ENCODE measurements at regions not wholly inside any gene's neighbourhood (a gene's known extent, or its start where the extent isn't known, plus 50 kb on each side); places are given as distances from the start of the nearest gene placed in this dataset.
"Not testable (repeated sequence)": the region's sequence is repeated elsewhere in the genome, so short reads cannot be mapped to it uniquely, and the experiment has no call there.

DNA sequence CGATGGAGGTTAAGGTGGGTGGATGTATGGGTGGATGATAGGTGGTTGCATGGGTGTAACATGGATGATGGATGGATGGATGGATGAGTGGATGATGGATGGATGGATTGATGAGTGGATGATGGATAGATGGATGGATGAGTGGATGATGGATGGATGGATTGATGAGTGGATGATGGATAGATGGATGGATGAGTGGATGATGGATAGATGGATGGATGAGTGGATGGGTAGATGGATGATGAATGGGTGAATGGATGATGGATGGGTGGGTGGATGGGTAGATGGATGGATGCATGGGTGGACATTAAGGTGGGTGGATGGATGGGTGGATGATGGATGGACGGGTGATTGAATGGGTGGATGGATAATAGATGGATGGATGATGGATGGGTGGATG lies 136.5 kb upstream of the FOXD4L5 start:
- not testable (repeated sequence) for DNase-seq; H3K27me3 Mint-ChIP-seq; ATAC-seq (replicated peaks); H3K27ac Mint-ChIP-seq; H3K4me1 Mint-ChIP-seq; H3K4me3 Mint-ChIP-seq
- Mint-ChIP-seq H3K9me3 (peaks cover 37 to 42% of the 10 kb centered on the region in 2 donors), H3K36me3 (peaks cover 5 to 14% of the 10 kb centered on the region in 2 donors)

DNA sequence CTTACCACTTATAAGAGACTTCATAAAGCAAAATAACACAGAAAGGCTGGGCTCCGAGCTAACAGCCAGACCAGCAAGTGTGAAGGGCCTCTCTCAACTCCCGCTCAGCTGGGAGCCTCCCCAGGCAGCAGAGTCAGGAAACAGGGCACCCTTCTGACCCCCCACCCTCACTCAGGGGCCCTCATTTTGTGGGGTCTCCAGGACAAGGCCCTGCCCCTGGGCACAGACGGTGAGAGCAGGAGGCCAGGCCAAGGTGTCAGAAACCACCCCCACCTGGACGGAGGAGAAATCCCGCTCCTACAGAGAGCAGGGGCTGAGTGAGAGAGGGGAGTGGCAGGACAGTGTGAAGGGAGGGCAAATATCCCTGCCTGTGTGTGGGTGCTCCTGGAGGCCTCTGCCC lies 135.8 kb upstream of the FOXD4L5 start:
- Mint-ChIP-seq H3K4me3 (no peak overlapping the region), H3K36me3 (peaks cover 5 to 13% of the 10 kb centered on the region in 2 donors), H3K27me3 (no peaks in the 10 kb centered on the region), H3K4me1 (peaks cover 0 to 3% of the 10 kb centered on the region in 2 donors), H3K27ac (no peak overlapping the region), H3K9me3 (peaks cover 33 to 38% of the 10 kb centered on the region in 2 donors)
- DNase-seq: no peak
- no peak for ATAC-seq (replicated peaks)

- H3K4me3 Mint-ChIP-seq; ATAC-seq (replicated peaks); DNase-seq; H3K36me3 Mint-ChIP-seq; H3K27ac Mint-ChIP-seq; H3K27me3 Mint-ChIP-seq; H3K4me1 Mint-ChIP-seq: not testable (repeated sequence)
- H3K9me3 Mint-ChIP-seq: peaks cover 29 to 32% of the 10 kb centered on the region in 2 donors
Observed at GRCh38 chr9:65418966-65419365, 134.0 kb upstream of the FOXD4L5 start.

GRCh38 chr9:65416948-65417347 lies 131.9 kb upstream of the FOXD4L5 start:
- not testable (repeated sequence) for H3K4me1 Mint-ChIP-seq; H3K27ac Mint-ChIP-seq; ATAC-seq (replicated peaks); DNase-seq; H3K36me3 Mint-ChIP-seq; H3K4me3 Mint-ChIP-seq; H3K27me3 Mint-ChIP-seq
- H3K9me3 Mint-ChIP-seq: peaks cover 34 to 36% of the 10 kb centered on the region in 2 donors

- not testable (repeated sequence) for H3K4me3 Mint-ChIP-seq; ATAC-seq (replicated peaks); H3K36me3 Mint-ChIP-seq; H3K27ac Mint-ChIP-seq; DNase-seq; H3K27me3 Mint-ChIP-seq; H3K4me1 Mint-ChIP-seq
- H3K9me3 Mint-ChIP-seq: peaks cover 27 to 28% of the 10 kb centered on the region in 2 donors
Observed at GRCh38 chr9:65414249-65414648, 129.2 kb upstream of the FOXD4L5 start.

- not testable (repeated sequence) for DNase-seq; H3K4me1 Mint-ChIP-seq; H3K27me3 Mint-ChIP-seq; H3K36me3 Mint-ChIP-seq; H3K27ac Mint-ChIP-seq; H3K4me3 Mint-ChIP-seq; ATAC-seq (replicated peaks)
- peaks cover 24 to 25% of the 10 kb centered on the region in 2 donors for H3K9me3 Mint-ChIP-seq
Observed at GRCh38 chr9:65413371-65413770, 128.4 kb upstream of the FOXD4L5 start.

DNA sequence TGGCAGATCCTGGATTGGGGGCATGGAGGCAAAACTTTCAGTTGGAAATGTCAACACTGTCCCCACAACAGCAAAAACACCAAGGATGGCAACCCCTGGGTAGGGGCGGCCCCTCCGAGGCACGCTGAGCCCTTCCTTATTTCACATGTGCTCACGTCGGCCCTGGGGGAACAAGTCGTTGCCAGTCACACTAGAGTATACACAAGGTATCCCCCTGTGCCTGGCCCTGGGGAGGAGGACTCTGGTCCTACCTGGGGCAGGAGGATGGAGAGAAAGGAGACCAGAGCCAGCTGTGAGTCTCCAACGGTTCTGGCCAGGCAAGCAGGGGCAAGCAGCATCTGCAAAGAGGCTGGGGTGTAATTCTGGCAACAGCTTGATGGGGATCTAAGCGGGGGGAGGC lies 126.9 kb upstream of the FOXD4L5 start:
- H3K27me3 Mint-ChIP-seq: no peaks in the 10 kb centered on the region
- no peak overlapping the region for H3K27ac Mint-ChIP-seq
- H3K4me1 Mint-ChIP-seq: no peaks in the 10 kb centered on the region
- peaks cover 31 to 32% of the 10 kb centered on the region in 2 donors for H3K9me3 Mint-ChIP-seq
- H3K4me3 Mint-ChIP-seq: no peak overlapping the region
- no peaks in the 10 kb centered on the region for H3K36me3 Mint-ChIP-seq
- no peak for ATAC-seq (replicated peaks)
- DNase-seq: no peak

GRCh38 chr9:65411336-65411735 lies 126.3 kb upstream of the FOXD4L5 start:
- Mint-ChIP-seq H3K27ac (no peak overlapping the region), H3K4me3 (no peak overlapping the region), H3K4me1 (no peaks in the 10 kb centered on the region), H3K36me3 (no peaks in the 10 kb centered on the region), H3K27me3 (no peaks in the 10 kb centered on the region), H3K9me3 (peaks cover 31 to 32% of the 10 kb centered on the region in 2 donors)
- ATAC-seq (replicated peaks) (no peak), DNase-seq (no peak)

DNA sequence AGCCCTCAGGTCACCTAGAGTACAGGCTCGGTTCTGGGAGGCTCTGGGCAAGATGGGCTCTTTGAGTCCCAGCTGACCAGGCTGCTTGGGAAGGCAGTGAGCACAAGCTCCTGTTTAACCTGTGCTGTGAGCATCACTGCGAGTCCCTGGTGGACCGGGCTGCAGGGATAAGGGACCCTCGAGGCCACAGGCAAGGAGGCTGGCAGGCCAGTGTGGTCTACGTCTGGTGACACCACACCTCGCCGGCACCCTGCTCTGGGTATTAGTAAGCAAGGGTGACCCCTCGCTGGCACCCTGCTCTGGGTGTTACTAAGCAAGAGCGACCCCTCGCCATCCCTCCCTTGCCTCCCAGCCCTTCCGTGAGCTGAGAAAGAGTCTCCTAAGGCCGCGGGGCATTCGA lies 125.9 kb upstream of the FOXD4L5 start:
- Mint-ChIP-seq H3K9me3 (peaks cover 32 to 33% of the 10 kb centered on the region in 2 donors), H3K4me1 (no peaks in the 10 kb centered on the region), H3K27ac (no peak overlapping the region), H3K36me3 (no peaks in the 10 kb centered on the region), H3K27me3 (no peaks in the 10 kb centered on the region), H3K4me3 (no peak overlapping the region)
- no peak for ATAC-seq (replicated peaks)
- DNase-seq: no peak

DNA sequence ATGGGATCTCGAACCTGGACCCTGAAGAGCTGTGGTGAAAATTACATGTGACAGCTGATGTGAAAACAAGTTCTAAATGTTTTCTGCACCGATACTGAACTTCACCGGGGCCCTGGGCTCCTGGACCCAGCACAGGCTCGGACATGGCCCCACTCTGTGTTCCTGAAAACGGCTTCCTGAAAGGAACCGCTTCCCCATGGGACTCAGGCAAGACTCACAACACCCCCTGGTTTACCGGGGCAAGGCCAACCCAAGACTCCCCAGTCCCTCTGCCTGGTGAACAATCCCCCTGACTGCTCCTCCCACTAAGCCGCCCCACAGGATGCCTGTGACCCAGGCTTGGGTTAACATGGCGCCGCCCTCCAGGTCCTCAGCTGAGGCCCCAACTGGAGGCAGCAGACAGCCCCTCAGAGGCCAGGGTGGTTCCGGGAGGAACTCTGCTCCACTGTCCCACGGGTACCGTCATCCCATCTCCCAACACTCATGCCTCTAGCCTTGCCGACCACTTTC lies 124.5 kb upstream of the FOXD4L5 start:
- H3K9me3 Mint-ChIP-seq: peaks cover 28 to 32% of the 10 kb centered on the region in 2 donors
- no peaks in the 10 kb centered on the region for H3K36me3 Mint-ChIP-seq
- H3K4me1 Mint-ChIP-seq: no peaks in the 10 kb centered on the region
- ATAC-seq (replicated peaks): no peak
- no peak overlapping the region for H3K27ac Mint-ChIP-seq
- H3K4me3 Mint-ChIP-seq: no peak overlapping the region
- no peaks in the 10 kb centered on the region for H3K27me3 Mint-ChIP-seq
- DNase-seq: no peak

GRCh38 chr9:65408806-65409205 lies 123.8 kb upstream of the FOXD4L5 start:
- not testable (repeated sequence) for H3K27me3 Mint-ChIP-seq; H3K4me1 Mint-ChIP-seq; H3K27ac Mint-ChIP-seq; H3K4me3 Mint-ChIP-seq; DNase-seq; H3K36me3 Mint-ChIP-seq; ATAC-seq (replicated peaks)
- peaks cover 25 to 34% of the 10 kb centered on the region in 2 donors for H3K9me3 Mint-ChIP-seq

- not testable (repeated sequence) for H3K4me3 Mint-ChIP-seq; DNase-seq; H3K36me3 Mint-ChIP-seq; ATAC-seq (replicated peaks); H3K27ac Mint-ChIP-seq; H3K4me1 Mint-ChIP-seq; H3K27me3 Mint-ChIP-seq
- peaks cover 20 to 32% of the 10 kb centered on the region in 2 donors for H3K9me3 Mint-ChIP-seq
Observed at GRCh38 chr9:65406625-65407024, 121.6 kb upstream of the FOXD4L5 start.

GRCh38 chr9:65405766-65406165 lies 120.8 kb upstream of the FOXD4L5 start:
- H3K9me3 Mint-ChIP-seq: peaks cover 20 to 32% of the 10 kb centered on the region in 2 donors
- not testable (repeated sequence) for ATAC-seq (replicated peaks); H3K27me3 Mint-ChIP-seq; DNase-seq; H3K36me3 Mint-ChIP-seq; H3K4me1 Mint-ChIP-seq; H3K27ac Mint-ChIP-seq; H3K4me3 Mint-ChIP-seq

GRCh38 chr9:65405253-65405652 lies 120.2 kb upstream of the FOXD4L5 start:
- Mint-ChIP-seq H3K4me1 (no peaks in the 10 kb centered on the region), H3K36me3 (no peaks in the 10 kb centered on the region), H3K9me3 (peaks cover 25 to 35% of the 10 kb centered on the region in 2 donors), H3K4me3 (no peak overlapping the region), H3K27ac (no peak overlapping the region), H3K27me3 (no peaks in the 10 kb centered on the region)
- DNase-seq (no peak), ATAC-seq (replicated peaks) (no peak)

GRCh38 chr9:65404232-65405006 lies 119.4 kb upstream of the FOXD4L5 start:
- Mint-ChIP-seq H3K4me1 (no peaks in the 10 kb centered on the region), H3K27ac (no peak overlapping the region), H3K36me3 (no peaks in the 10 kb centered on the region), H3K27me3 (no peaks in the 10 kb centered on the region), H3K4me3 (no peak overlapping the region), H3K9me3 (peaks cover 19 to 29% of the 10 kb centered on the region in 2 donors)
- DNase-seq (no peak), ATAC-seq (replicated peaks) (no peak)
